GM19397 (cell line): ENCODE measurements at regions not wholly inside any gene's neighbourhood (a gene's known extent, or its start where the extent isn't known, plus 50 kb on each side); places are given as distances from the start of the nearest gene placed in this dataset.
"Not testable (repeated sequence)": the region's sequence is repeated elsewhere in the genome, so short reads cannot be mapped to it uniquely, and the experiment has no call there.

Experiments
- ATAC-seq: cut with Tn5 transposase; IDR thresholded peaks from one replicate; pipeline ENCODE4 v1.9.1; 2021; ENCODE audit warnings: mild to moderate bottlenecking, moderate library complexity; ENCODE audit not compliant: unreplicated experiment

GRCh38 chr3:102896851-102897621 lies 462.2 kb downstream of the ZPLD1 start:
- ATAC-seq, result no peak

GRCh38 chr3:102904629-102905028 lies 469.8 kb downstream of the ZPLD1 start:
- ATAC-seq, result no peak

GRCh38 chr3:102905811-102906210 lies 471.0 kb downstream of the ZPLD1 start:
- no peak for ATAC-seq

- ATAC-seq, result no peak
These were observed 472.0 kb downstream of the ZPLD1 start for GRCh38 chr3:102906818-102907217.

- ATAC-seq, result no peak
These were observed 475.1 kb downstream of the ZPLD1 start for GRCh38 chr3:102909904-102910303.

GRCh38 chr3:102916532-102916931 lies 481.7 kb downstream of the ZPLD1 start:
- no peak for ATAC-seq

GRCh38 chr3:102926618-102927017 lies 491.8 kb downstream of the ZPLD1 start:
- no peak for ATAC-seq

- no peak for ATAC-seq
These were observed 498.6 kb downstream of the ZPLD1 start for GRCh38 chr3:102933377-102933776.

GRCh38 chr3:102936511-102937045 lies 501.8 kb downstream of the ZPLD1 start:
- ATAC-seq, result no peak

GRCh38 chr3:102941786-102942185 lies 507.0 kb downstream of the ZPLD1 start:
- ATAC-seq, result no peak

- ATAC-seq, result not testable (repeated sequence)
These were observed 511.6 kb downstream of the ZPLD1 start for GRCh38 chr3:102946445-102946844.

GRCh38 chr3:102972350-102972749 lies 537.5 kb downstream of the ZPLD1 start:
- ATAC-seq, result no peak

GRCh38 chr3:102974333-102974732 lies 539.5 kb downstream of the ZPLD1 start:
- no peak for ATAC-seq

- no peak for ATAC-seq
These were observed 544.4 kb downstream of the ZPLD1 start for GRCh38 chr3:102979191-102979590.

- no peak for ATAC-seq
These were observed 545.0 kb downstream of the ZPLD1 start for GRCh38 chr3:102979682-102980354.

GRCh38 chr3:102980355-102980696 lies 545.5 kb downstream of the ZPLD1 start:
- ATAC-seq, result no peak

- no peak for ATAC-seq
These were observed 567.8 kb downstream of the ZPLD1 start for GRCh38 chr3:103002425-103003176.

GRCh38 chr3:103006526-103007183 lies 571.8 kb downstream of the ZPLD1 start:
- no peak for ATAC-seq

GRCh38 chr3:103009609-103010008 lies 574.8 kb downstream of the ZPLD1 start:
- ATAC-seq, result no peak

GRCh38 chr3:103025880-103026279 lies 591.1 kb downstream of the ZPLD1 start:
- no peak for ATAC-seq

GRCh38 chr3:103033841-103034240 lies 599.0 kb downstream of the ZPLD1 start:
- no peak for ATAC-seq
